MM.1S (cell line): ENCODE measurements at regions not wholly inside any gene's neighbourhood (a gene's known extent, or its start where the extent isn't known, plus 50 kb on each side); places are given as distances from the start of the nearest gene placed in this dataset.

Experiments
- DNase-seq: peaks from one replicate; pipeline ENCODE4 v3.0.0-alpha.2; 2015
- H2AFZ ChIP-seq: fragments of 300-600 bp; sonication (generic); 2 replicates; pipeline ENCODE4 v1.6.0; 2016; ENCODE audit warnings: antibody characterized with exemption, low read length
- H3F3A ChIP-seq: fragments of 300-600 bp; sonication (generic); 2 replicates; pipeline ENCODE4 v1.6.1; 2016; ENCODE audit warnings: mild to moderate bottlenecking, antibody characterized with exemption, low read length, moderate library complexity, mixed read lengths; ENCODE audit not compliant: insufficient read depth
- H3K27ac ChIP-seq: fragments of 300-600 bp; sonication (generic); 2 replicates; pipeline ENCODE4 v1.5.1; 2016; ENCODE audit warnings: mild to moderate bottlenecking, low read length
- H3K27me3 ChIP-seq: fragments of 300-600 bp; sonication (generic); replicated peaks from 2 replicates; pipeline ENCODE4 v1.6.0; 2016; ENCODE audit warnings: low read length; ENCODE audit not compliant: insufficient read depth
- H3K36me3 ChIP-seq: fragments of 300-600 bp; sonication (generic); replicated peaks from 2 replicates; pipeline ENCODE4 v1.6.1; 2016; ENCODE audit warnings: mild to moderate bottlenecking, low read length, mixed read lengths; ENCODE audit not compliant: insufficient read depth
- H3K4me1 ChIP-seq: fragments of 300-600 bp; sonication (generic); 2 replicates; pipeline ENCODE4 v1.6.1; 2016; ENCODE audit warnings: low read length, mixed read lengths
- H3K4me2 ChIP-seq: fragments of 300-600 bp; sonication (generic); 2 replicates; pipeline ENCODE4 v1.6.0; 2016; ENCODE audit warnings: low read depth, low read length
- H3K4me3 ChIP-seq: fragments of 300-600 bp; sonication (generic); 2 replicates; pipeline ENCODE4 v1.5.1; 2016; ENCODE audit warnings: low read length, mixed read lengths
- H3K79me2 ChIP-seq: fragments of 300-600 bp; sonication (generic); 2 replicates; pipeline ENCODE4 v1.6.1; 2016; ENCODE audit warnings: mixed run types, low read length, mixed read lengths
- H3K9ac ChIP-seq: fragments of 300-600 bp; sonication (generic); 2 replicates; pipeline ENCODE4 v1.6.1; 2016; ENCODE audit warnings: low read length, mixed read lengths
- H3K9me2 ChIP-seq: fragments of 300-600 bp; sonication (generic); replicated peaks from 2 replicates; pipeline ENCODE4 v1.6.1; 2016; ENCODE audit warnings: mild to moderate bottlenecking, low read length, mixed read lengths; ENCODE audit not compliant: insufficient read depth
- H3K9me3 ChIP-seq: fragments of 300-600 bp; sonication (generic); replicated peaks from 2 replicates; pipeline ENCODE4 v1.6.1; 2016; ENCODE audit warnings: mild to moderate bottlenecking, low read length, mixed read lengths; ENCODE audit not compliant: insufficient read depth
- H4K20me1 ChIP-seq: fragments of 300-600 bp; sonication (generic); 2 replicates; pipeline ENCODE4 v1.6.1; 2016; ENCODE audit warnings: mild to moderate bottlenecking, low read length, moderate library complexity, mixed read lengths; ENCODE audit not compliant: insufficient read depth
- CTCF ChIP-seq: fragments of 300-600 bp; sonication (generic); IDR thresholded peaks from 2 replicates; pipeline ENCODE4 v1.5.1; 2016; ENCODE audit warnings: antibody characterized with exemption, low read length, mixed read lengths
- EZH2 ChIP-seq: fragments of 300-600 bp; sonication (generic); optimal IDR thresholded peaks from 2 replicates; pipeline ENCODE3; 2017; ENCODE audit warnings: low read depth, mild to moderate bottlenecking, antibody characterized with exemption, low read length, mixed read lengths
- EZH2phosphoT487 ChIP-seq: fragments of 300-600 bp; sonication (generic); IDR thresholded peaks from 2 replicates; pipeline ENCODE4 v1.6.1; 2018; ENCODE audit warnings: antibody characterized with exemption, low read length

DNA sequence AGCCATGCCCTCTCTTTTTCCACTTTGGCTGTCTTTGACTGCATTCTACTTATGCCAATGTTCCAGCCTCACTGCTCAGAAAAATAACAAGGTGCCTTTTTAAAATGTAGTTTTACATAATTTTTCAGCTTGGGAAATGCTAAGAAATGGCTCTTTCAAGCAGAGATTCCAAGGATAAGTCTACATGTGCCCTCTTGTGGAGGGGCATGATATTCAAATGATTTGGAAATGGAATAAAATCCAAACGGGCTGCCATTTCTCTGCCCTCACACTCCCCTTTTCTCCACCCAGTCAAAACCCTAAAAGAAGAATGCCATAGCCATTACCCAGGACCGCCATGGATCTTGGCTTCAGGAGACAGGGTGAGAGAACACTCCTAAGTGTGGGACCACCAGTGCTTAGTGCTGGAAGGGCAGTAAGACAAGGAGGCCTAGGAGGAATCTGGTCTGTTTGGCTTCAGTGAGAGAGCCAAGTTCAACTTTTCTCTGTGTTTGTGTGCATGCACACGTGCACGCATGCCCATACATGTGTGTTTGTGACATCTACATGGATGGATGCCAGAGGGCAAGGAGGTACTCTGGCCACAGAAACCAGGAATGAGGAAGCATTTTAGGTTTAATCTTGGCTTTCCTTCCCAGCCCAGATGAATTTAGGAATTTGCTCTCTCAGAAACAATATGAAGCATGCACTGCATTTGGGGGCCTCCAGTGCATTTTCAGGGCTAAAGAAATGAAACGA is 174.0 kb upstream of the SLC14A2 start:
- H3K4me3 ChIP-seq: no peak overlapping the region
- DNase-seq: no peak
- H3K27me3 ChIP-seq: no peaks in the 10 kb centered on the region
- no peak for TF ChIP-seq EZH2phosphoT487
- no peak for TF ChIP-seq EZH2
- TF ChIP-seq CTCF: 0 out of 2 replicates have a peak, but pooled peaks have one; percentile 8
- H3K4me2 ChIP-seq: no peak overlapping the region
- no peaks in the 10 kb centered on the region for H3K9me2 ChIP-seq
- no peak overlapping the region for H3K27ac ChIP-seq
- no peak overlapping the region for H2AFZ ChIP-seq
- no peak overlapping the region for H3K9ac ChIP-seq
- H3F3A ChIP-seq: no peaks in the 10 kb centered on the region
- H4K20me1 ChIP-seq: no peaks in the 10 kb centered on the region
- no peaks in the 10 kb centered on the region for H3K36me3 ChIP-seq
- H3K4me1 ChIP-seq: no peaks in the 10 kb centered on the region
- H3K79me2 ChIP-seq: no peaks in the 10 kb centered on the region
- H3K9me3 ChIP-seq: no peaks in the 10 kb centered on the region

GRCh38 chr18:45444040-45444439 is 171.2 kb upstream of the SLC14A2 start:
- TF ChIP-seq EZH2phosphoT487: no peak

DNA sequence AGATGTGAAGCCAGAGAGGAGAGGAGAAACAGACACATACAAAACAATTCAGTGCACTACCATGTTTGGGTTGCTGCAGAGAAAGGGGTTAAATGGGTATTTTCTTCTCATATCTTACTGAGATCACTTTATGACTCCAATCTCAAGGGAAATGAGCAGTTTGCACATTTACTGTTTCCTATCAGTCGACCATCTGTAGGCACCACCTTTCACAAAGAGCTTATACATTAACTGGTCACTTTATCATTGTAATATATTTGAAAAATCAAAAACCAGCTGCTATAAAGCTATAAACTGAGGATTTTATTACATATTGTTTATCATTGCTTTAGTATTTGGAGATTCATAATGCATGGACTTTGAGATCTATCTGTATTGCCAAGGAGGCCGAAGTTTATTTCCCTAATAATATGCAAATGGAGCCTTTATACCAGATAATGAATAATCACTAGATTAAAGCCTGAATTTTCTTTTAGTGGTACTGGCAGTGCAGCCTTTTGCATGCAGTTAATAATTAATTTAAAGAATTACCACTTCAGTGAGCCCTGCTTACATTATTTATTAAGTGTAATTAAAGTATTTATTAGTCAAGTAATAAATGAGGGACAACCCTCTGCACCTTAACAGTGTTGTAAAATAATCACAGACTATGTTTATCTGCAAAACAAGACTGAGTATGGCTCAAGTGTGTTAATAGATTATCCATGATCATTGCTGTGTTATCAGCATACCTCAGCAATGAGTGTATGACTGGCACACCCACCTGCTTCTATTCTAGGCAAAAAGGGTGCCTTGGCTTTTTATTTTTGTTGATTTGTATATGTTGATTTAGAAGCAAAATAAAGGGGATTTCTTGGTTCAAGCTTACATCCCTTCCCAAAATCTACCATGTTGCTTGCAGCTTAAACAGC is 167.7 kb upstream of the SLC14A2 start:
- H3K4me1 ChIP-seq: no peaks in the 10 kb centered on the region
- H3F3A ChIP-seq: no peaks in the 10 kb centered on the region
- H3K79me2 ChIP-seq: no peaks in the 10 kb centered on the region
- no peak for DNase-seq
- H3K9me2 ChIP-seq: no peaks in the 10 kb centered on the region
- H4K20me1 ChIP-seq: no peaks in the 10 kb centered on the region
- no peak overlapping the region for H3K9ac ChIP-seq
- no peak overlapping the region for H3K27ac ChIP-seq
- no peaks in the 10 kb centered on the region for H3K27me3 ChIP-seq
- H3K4me2 ChIP-seq: no peak overlapping the region
- H3K36me3 ChIP-seq: no peaks in the 10 kb centered on the region
- TF ChIP-seq EZH2: no peak
- no peak for TF ChIP-seq CTCF
- no peak for TF ChIP-seq EZH2phosphoT487
- H3K9me3 ChIP-seq: no peaks in the 10 kb centered on the region
- no peak overlapping the region for H3K4me3 ChIP-seq
- H2AFZ ChIP-seq: no peak overlapping the region

More at GRCh38 chr18:45444040-45444439, 171.2 kb upstream of the SLC14A2 start:
- H3K9ac ChIP-seq: no peak overlapping the region
- no peaks in the 10 kb centered on the region for H3K27me3 ChIP-seq
- no peak overlapping the region for H3K4me2 ChIP-seq
- no peak overlapping the region for H2AFZ ChIP-seq
- no peaks in the 10 kb centered on the region for H3K36me3 ChIP-seq
- H3K27ac ChIP-seq: no peak overlapping the region
- H3K9me3 ChIP-seq: no peaks in the 10 kb centered on the region
- H3K79me2 ChIP-seq: no peaks in the 10 kb centered on the region
- H3K9me2 ChIP-seq: no peaks in the 10 kb centered on the region
- no peaks in the 10 kb centered on the region for H3K4me1 ChIP-seq
- no peaks in the 10 kb centered on the region for H4K20me1 ChIP-seq
- DNase-seq: no peak
- no peak overlapping the region for H3K4me3 ChIP-seq
- H3F3A ChIP-seq: no peaks in the 10 kb centered on the region
